PC-3 (cell line): ENCODE measurements at regions not wholly inside any gene's neighbourhood (a gene's known extent, or its start where the extent isn't known, plus 50 kb on each side); places are given as distances from the start of the nearest gene placed in this dataset.

Source experiments
- EZH2 ChIP-seq: fragments of 300-600 bp; sonication (generic); IDR thresholded peaks from one replicate; pipeline ENCODE4 v1.6.1; 2017; ENCODE audit warnings: antibody characterized with exemption, mild to moderate bottlenecking, low read length; ENCODE audit not compliant: unreplicated experiment
- EZH2phosphoT487 ChIP-seq: fragments of 300-600 bp; sonication (generic); IDR thresholded peaks from 2 replicates; pipeline ENCODE4 v1.6.1; 2018; ENCODE audit warnings: mild to moderate bottlenecking, antibody characterized with exemption, low read length, borderline replicate concordance
- TF ChIP-seq, protein P1 (sequence below): fragments of 300-600 bp; sonication (generic); conservative IDR thresholded peaks from 2 replicates; pipeline ENCODE4 v1.5.1; 2017; ENCODE audit warnings: antibody characterized with exemption, low read depth, mild to moderate bottlenecking, low read length

- TF ChIP-seq, protein P1, sequence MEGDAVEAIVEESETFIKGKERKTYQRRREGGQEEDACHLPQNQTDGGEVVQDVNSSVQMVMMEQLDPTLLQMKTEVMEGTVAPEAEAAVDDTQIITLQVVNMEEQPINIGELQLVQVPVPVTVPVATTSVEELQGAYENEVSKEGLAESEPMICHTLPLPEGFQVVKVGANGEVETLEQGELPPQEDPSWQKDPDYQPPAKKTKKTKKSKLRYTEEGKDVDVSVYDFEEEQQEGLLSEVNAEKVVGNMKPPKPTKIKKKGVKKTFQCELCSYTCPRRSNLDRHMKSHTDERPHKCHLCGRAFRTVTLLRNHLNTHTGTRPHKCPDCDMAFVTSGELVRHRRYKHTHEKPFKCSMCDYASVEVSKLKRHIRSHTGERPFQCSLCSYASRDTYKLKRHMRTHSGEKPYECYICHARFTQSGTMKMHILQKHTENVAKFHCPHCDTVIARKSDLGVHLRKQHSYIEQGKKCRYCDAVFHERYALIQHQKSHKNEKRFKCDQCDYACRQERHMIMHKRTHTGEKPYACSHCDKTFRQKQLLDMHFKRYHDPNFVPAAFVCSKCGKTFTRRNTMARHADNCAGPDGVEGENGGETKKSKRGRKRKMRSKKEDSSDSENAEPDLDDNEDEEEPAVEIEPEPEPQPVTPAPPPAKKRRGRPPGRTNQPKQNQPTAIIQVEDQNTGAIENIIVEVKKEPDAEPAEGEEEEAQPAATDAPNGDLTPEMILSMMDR, result no peak
- no peak for TF ChIP-seq EZH2
- TF ChIP-seq EZH2phosphoT487, result no peak
Observed at GRCh38 chr2:8238521-8239230, 443.2 kb upstream of the ID2 start.
